Cerebellar cortex (tissue), 1 donor: ENCODE measurements at regions not wholly inside any gene's neighbourhood (a gene's known extent, or its start where the extent isn't known, plus 50 kb on each side); places are given as distances from the start of the nearest gene placed in this dataset.

Experiments used
- DNase-seq: peaks from one replicate; pipeline ENCODE4 v3.0.0-alpha.2; 2015; ENCODE audit warnings: low spot score

- no peak for DNase-seq
Observed at GRCh38 chr5:93107141-93107540, 473.9 kb downstream of the NR2F1-AS1 start.

GRCh38 chr5:93101661-93102060 is 479.4 kb downstream of the NR2F1-AS1 start:
- DNase-seq: no peak

GRCh38 chr5:93100976-93101375 is 480.0 kb downstream of the NR2F1-AS1 start:
- DNase-seq: no peak

- no peak for DNase-seq
Observed at GRCh38 chr5:93100428-93100827, 480.6 kb downstream of the NR2F1-AS1 start.

- no peak for DNase-seq
Observed at GRCh38 chr5:93099902-93100347, 481.1 kb downstream of the NR2F1-AS1 start.

DNA sequence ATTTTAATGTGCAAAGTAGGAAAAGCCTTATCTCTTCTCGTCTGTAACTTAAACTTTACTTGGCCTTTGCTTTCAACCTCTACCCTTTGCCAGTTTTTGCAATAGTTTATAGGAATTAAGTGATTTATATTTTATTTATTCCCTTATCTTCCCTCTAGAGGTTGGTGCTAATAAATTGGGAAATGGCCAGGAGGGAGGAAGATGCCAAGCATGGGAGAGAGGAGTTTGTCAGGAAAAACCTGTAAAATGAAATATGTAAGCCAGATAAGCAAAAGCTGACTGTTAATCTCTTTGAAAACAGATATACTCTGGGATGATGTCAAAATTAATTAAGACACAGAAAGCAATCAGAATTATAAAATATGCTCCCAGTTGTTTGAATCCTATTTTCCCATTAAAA is 484.5 kb downstream of the NR2F1-AS1 start:
- no peak for DNase-seq

GRCh38 chr5:93092349-93093105 is 488.5 kb downstream of the NR2F1-AS1 start:
- DNase-seq: no peak

DNA sequence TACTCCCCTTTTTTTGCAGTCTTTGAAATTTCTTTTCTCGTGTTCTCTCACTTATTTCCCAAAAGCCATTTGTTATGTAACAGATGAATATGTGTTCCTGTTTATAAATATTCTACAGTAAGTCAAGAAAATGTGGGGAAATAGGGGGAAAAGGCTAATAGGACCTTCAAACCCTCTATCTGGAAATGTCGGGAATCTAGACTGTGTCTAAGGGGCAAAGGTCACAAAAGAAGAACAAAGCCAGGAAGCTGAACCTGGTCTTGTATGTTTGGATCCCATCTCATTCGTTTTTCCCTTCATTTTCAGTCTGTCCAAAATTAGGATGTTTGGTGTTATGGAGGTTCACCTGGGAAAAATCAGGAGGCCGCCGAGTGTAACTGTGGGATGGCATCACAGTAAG is 490.3 kb downstream of the NR2F1-AS1 start:
- no peak for DNase-seq

DNA sequence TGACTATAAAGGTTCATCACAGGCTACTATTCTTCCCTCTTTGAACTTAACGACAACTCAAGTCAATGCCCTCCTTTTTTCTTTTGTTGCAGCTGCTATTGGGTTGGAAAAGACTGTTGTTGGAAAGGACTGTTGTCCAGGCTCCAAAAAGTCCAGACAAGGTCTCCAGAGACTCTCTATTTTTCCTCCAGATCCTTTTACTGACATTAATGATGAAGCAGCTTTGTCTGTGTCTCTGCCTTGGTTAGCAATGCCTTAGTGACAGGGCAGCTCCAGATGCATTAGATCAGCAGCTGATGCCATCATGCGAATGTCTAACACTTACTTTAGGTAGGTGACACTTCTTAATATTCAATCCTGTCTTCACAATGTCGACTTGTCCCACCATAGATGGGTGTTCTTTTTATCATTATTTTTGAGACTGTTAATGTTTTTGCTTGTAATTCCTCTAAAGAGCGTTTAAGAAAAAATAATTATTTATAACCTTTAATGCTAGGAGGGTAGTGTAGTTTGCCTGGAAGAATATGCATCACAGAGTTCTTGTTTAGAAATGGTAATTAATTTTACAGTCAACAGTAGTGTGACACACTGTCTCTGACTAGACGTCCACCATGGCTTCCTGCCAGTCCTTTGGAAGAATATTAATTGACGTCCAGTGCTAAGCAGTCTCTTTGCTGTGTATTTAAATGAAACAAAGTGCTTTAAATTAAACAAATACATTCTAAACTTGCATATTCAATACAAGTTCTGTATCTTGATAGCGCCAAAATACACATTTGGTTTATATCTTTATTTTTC is 492.2 kb downstream of the NR2F1-AS1 start:
- no peak for DNase-seq

GRCh38 chr5:93087326-93087725 is 493.7 kb downstream of the NR2F1-AS1 start:
- DNase-seq: no peak

DNA sequence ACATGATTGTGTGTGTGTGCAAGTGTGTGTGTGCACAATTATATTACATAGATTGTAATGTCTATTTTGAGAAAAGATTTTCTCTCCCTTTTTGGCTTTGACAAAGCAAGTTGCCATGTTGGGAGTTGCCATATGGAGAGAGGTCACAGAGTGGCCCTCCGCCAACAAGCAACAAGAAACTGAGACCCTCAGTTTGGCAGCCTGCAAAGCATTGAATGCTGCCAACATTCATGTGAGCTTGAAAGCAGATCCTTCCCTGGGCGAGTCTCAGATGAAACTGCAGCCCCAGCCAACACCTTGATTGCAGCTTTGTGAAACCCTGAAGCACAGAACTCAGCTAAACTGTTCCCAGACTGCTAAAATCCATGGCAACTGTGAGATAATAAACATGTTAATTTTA is 498.0 kb downstream of the NR2F1-AS1 start:
- DNase-seq: no peak

GRCh38 chr5:93079046-93079445 is 502.0 kb downstream of the NR2F1-AS1 start:
- DNase-seq: no peak

- peak; percentile 83 for DNase-seq
Observed at GRCh38 chr5:93078082-93079038, 502.7 kb downstream of the NR2F1-AS1 start.

GRCh38 chr5:93076566-93076965 is 504.5 kb downstream of the NR2F1-AS1 start:
- DNase-seq: no peak

DNA sequence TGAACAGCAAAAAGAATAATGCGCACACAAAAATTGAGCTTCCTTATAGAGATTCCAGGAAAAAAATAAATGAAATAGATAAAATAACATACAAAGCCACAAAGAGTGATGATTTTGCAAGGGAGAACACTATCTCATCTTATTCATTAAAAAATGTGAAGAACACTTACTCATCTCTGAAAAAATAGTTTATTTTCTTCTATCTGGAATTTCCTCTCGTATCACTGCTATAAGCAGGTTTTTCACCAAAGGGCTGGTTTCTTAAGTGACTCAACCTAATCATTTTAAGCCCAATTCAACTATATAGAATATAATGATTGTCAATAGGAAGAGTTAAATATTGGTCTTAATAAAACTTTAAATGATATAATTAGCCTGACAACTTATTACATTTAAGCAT is 504.9 kb downstream of the NR2F1-AS1 start:
- DNase-seq: no peak

- DNase-seq: no peak
Observed at GRCh38 chr5:93073547-93073946, 507.5 kb downstream of the NR2F1-AS1 start.

- DNase-seq: no peak
Observed at GRCh38 chr5:93072831-93073459, 508.1 kb downstream of the NR2F1-AS1 start.

GRCh38 chr5:93071710-93072109 is 509.3 kb downstream of the NR2F1-AS1 start:
- no peak for DNase-seq

DNA sequence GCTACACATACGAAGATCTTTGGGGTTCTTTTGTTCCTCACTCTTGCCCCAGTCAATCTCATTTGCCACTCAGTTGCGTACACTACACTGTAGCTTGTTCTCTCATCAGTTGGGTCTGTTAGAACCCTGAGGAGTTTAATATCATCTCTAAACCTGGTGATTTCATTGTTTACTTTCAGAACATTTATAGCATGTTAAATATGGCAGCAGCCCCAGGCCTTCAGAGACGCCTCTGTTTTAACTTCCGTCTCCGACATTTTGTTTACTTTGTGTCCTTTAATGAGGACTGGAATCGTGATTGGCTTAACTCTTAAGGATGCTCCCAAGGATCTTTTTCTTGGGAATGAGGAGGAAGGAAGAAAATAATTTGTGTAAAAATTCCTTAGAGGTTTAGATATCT is 510.1 kb downstream of the NR2F1-AS1 start:
- DNase-seq: no peak

DNA sequence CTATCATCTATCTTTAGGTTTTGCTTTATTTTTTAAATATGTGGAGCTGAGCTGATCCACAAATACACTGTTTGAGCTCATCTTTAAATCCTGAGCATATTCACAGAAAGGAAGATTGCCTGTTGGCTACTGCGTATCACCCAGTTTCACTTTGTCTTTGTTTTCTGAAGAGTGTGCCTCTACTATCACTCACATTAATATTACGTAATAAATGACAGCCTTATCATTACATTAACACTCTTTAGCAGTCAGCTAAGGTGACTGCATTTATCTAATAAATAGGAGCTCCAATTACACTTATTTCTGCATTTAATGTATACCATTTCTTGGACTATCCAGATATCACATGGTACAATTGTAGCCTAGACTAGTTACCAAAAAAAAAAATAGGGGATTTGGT is 511.7 kb downstream of the NR2F1-AS1 start:
- DNase-seq: no peak

- DNase-seq: peak; percentile 11
Observed at GRCh38 chr5:93062548-93062947, 518.5 kb downstream of the NR2F1-AS1 start.

GRCh38 chr5:93058309-93058708 is 522.7 kb downstream of the NR2F1-AS1 start:
- no peak for DNase-seq
